Peyer's patch (tissue), 4 donors: ENCODE measurements at regions not wholly inside any gene's neighbourhood (a gene's known extent, or its start where the extent isn't known, plus 50 kb on each side); places are given as distances from the start of the nearest gene placed in this dataset.

Experiments used
- DNase-seq, 3 donors: peaks; one replicate each; pipeline ENCODE4 v3.0.0-alpha.2; 2017 to 2019
- H3K27ac ChIP-seq, 4 donors: fragments of 200-600 bp; sonication (generic); one replicate each; pipeline ENCODE4 v1.5.1; 2016 to 2019
- H3K27me3 ChIP-seq, 2 donors: fragments of 200-600 bp; sonication (generic); one replicate each; pipeline ENCODE4 v1.5.1; 2019
- H3K36me3 ChIP-seq, 3 donors: fragments of 200-600 bp; sonication (generic); one replicate each; pipeline ENCODE4 v1.5.1; 2016 to 2019
- H3K4me1 ChIP-seq, 4 donors: fragments of 200-600 bp; sonication (generic); one replicate each; pipeline ENCODE4 v1.5.1; 2016 to 2019
- H3K4me3 ChIP-seq, 4 donors: fragments of 200-600 bp; sonication (generic); 1 replicate in 3 of 4; 2 replicates in 1 of 4; pipeline ENCODE4 v1.5.1; 2016 to 2019; ENCODE audit warnings: mild to moderate bottlenecking in 1 of 4
- H3K9me3 ChIP-seq, 4 donors: fragments of 200-600 bp; sonication (generic); one replicate each; pipeline ENCODE4 v1.5.1; 2016 to 2019; ENCODE audit warnings: mild to moderate bottlenecking in 1 of 4
- CTCF ChIP-seq, 6 experiments: fragments of 450-650 bp in 4 of 6; fragments of 200-600 bp in 2 of 6; sonication (generic) in 1 of 6; IDR thresholded peaks; one replicate each; pipeline ENCODE4 v1.5.1; 2017 to 2019; ENCODE audit warnings: antibody characterized with exemption in 6 of 6, mild to moderate bottlenecking in 3 of 6, moderate library complexity in 1 of 6
- POLR2A ChIP-seq, 2 donors: fragments of 450-650 bp; IDR thresholded peaks; one replicate each; pipeline ENCODE4 v1.5.1; 2017; ENCODE audit warnings: antibody characterized with exemption in 2 of 2, mild to moderate bottlenecking in 2 of 2, moderate library complexity in 2 of 2

GRCh38 chr15:68512052-68512451 is 66.7 kb upstream of the CORO2B start:
- no peaks in the 10 kb centered on the region for H3K27me3 ChIP-seq
- no peak overlapping the region for H3K27ac ChIP-seq
- H3K4me3 ChIP-seq = no peak overlapping the region
- no peaks in the 10 kb centered on the region for H3K36me3 ChIP-seq
- H3K4me1 ChIP-seq = no peaks in the 10 kb centered on the region
- DNase-seq = no peak
- TF ChIP-seq POLR2A (IDR thresholded peaks at IDR 0.05) (no peak), CTCF (IDR thresholded peaks at IDR 0.05) (no peak)
- no peaks in the 10 kb centered on the region for H3K9me3 ChIP-seq

GRCh38 chr15:68512598-68512997 is 66.2 kb upstream of the CORO2B start:
- Histone ChIP-seq H3K9me3 (no peaks in the 10 kb centered on the region), H3K36me3 (no peaks in the 10 kb centered on the region), H3K4me3 (no peak overlapping the region), H3K4me1 (no peaks in the 10 kb centered on the region), H3K27ac (no peak overlapping the region), H3K27me3 (no peaks in the 10 kb centered on the region)
- TF ChIP-seq CTCF (IDR thresholded peaks at IDR 0.05) (no peak), POLR2A (IDR thresholded peaks at IDR 0.05) (no peak)
- DNase-seq = no peak

GRCh38 chr15:68515371-68516095 is 63.3 kb upstream of the CORO2B start:
- no peak for DNase-seq
- Histone ChIP-seq H3K4me1 (no peaks in the 10 kb centered on the region), H3K36me3 (no peaks in the 10 kb centered on the region), H3K27ac (no peak overlapping the region), H3K4me3 (no peak overlapping the region), H3K9me3 (no peaks in the 10 kb centered on the region), H3K27me3 (no peaks in the 10 kb centered on the region)
- no peak for TF ChIP-seq POLR2A (IDR thresholded peaks at IDR 0.05)
- no peak for TF ChIP-seq CTCF (IDR thresholded peaks at IDR 0.05)

- Histone ChIP-seq H3K27me3 (no peaks in the 10 kb centered on the region), H3K27ac (no peak overlapping the region)
Observed at GRCh38 chr15:68517285-68517761, 61.5 kb upstream of the CORO2B start.

GRCh38 chr15:68518046-68518445 is 60.7 kb upstream of the CORO2B start:
- Histone ChIP-seq H3K27me3 (no peaks in the 10 kb centered on the region), H3K27ac (no peak overlapping the region), H3K4me1 (no peaks in the 10 kb centered on the region), H3K9me3 (no peaks in the 10 kb centered on the region), H3K4me3 (no peak overlapping the region), H3K36me3 (no peaks in the 10 kb centered on the region)
- TF ChIP-seq POLR2A (IDR thresholded peaks at IDR 0.05) (no peak), CTCF (IDR thresholded peaks at IDR 0.05) (no peak)
- no peak for DNase-seq

More at GRCh38 chr15:68517285-68517761, 61.5 kb upstream of the CORO2B start:
- no peaks in the 10 kb centered on the region for H3K36me3 ChIP-seq
- no peaks in the 10 kb centered on the region for H3K4me1 ChIP-seq
- no peaks in the 10 kb centered on the region for H3K9me3 ChIP-seq
- TF ChIP-seq POLR2A (IDR thresholded peaks at IDR 0.05) = no peak
- TF ChIP-seq CTCF (IDR thresholded peaks at IDR 0.05) = no peak
- DNase-seq = no peak
- no peak overlapping the region for H3K4me3 ChIP-seq
